Left forelimb (tissue), 1 donor: ENCODE measurements at regions not wholly inside any gene's neighbourhood (a gene's known extent, or its start where the extent isn't known, plus 50 kb on each side); places are given as distances from the start of the nearest gene placed in this dataset.
"Not testable (repeated sequence)": the region's sequence is repeated elsewhere in the genome, so short reads cannot be mapped to it uniquely, and the experiment has no call there.

Source experiments
- DNase-seq: peaks from one replicate; pipeline ENCODE4 v3.0.0-alpha.2; 2018; ENCODE audit warnings: low spot score

DNA sequence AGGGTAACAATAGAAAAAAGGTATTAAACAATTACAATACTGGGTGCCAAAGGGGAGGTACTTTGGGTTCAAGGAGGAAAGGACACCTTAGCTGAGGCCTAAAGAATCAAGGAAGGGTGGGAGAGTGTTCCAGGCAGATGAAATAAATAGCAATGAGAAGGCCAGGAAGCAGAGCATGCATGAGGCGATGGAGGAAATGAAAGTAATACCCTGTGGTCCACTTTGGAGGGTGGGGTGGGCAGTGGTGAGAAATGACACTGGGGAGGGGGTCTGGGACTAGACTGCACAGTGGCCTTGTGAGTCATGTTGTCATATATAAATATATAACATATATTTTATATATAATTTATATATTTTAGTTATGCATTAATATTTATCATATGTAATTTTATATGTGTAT is 55.9 kb downstream of the BHLHE40 start:
- no peak for DNase-seq

DNA sequence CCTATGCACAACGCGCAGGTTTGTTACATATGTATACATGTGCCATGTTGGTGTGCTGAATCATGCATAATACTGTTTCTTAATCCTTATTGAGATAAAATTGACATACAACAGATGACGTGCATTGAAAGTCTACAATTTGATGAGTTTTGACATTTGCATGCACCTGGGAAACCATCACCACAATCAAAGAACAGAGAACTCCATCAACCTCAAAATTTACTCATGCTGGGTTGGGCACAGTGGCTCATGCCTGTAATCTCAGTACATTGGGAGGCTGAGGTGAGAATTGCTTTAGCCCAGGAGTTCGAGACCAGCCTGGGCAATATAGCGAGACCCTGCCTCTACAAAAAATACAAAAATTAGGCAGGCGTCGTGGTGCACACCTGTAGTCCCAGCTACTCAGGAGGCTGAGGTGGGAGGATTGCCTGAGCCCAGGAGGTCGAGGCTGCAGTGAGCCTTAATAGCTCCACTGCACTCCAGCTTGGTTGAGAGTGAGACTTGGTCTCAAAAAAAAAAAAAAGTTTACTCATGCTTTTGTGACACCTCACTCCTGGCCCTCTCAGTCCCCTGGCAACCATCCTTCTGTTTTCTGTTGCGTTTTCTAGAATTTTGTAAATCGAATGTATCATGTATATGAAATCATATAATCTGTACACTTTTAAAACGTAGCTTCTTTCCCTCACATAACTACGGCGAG is 56.6 kb downstream of the BHLHE40 start:
- no peak for DNase-seq

- DNase-seq = no peak
Measured at GRCh38 chr3:5036392-5036766, 57.1 kb downstream of the BHLHE40 start.

DNA sequence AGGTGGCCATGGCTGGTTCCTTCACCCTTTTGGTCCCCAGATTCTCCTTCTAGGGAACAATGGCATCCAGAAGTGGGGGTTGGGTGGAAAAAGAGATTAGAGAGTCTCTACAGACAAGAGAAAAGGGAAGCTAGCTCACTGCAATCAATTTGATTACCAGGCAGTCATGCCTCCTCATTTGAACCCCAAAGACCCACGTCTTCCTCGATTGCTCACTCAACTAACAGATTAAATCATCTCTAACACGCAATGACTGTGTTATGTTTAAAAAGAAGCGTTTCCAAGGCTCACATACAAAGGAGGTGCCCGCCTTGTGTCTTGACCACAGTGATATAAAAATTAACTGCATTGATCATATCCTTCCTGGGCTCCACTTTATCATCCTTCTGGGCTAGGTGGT is 57.6 kb downstream of the BHLHE40 start:
- DNase-seq = no peak

DNA sequence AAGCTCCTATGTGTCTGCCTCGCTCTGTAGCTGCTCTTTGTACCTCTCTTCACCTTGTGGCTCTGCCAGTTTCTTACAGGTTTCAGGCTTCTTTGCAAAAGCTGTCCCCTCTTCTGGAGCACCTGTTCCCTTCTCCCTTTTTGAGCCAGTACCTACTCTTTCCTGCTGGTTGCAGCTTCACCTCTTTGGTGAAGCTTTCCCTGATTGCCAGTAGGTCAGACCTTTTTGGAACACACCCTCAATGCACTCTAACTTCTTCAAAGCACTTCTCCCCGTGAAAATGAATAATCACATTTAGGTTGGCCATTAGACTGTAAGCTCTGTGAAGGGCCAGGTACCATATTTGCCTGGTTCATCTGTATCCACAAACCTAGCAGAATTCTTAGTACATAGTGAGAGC is 60.3 kb downstream of the BHLHE40 start:
- DNase-seq = no peak

GRCh38 chr3:5041315-5041714 is 62.1 kb downstream of the BHLHE40 start:
- no peak for DNase-seq

DNA sequence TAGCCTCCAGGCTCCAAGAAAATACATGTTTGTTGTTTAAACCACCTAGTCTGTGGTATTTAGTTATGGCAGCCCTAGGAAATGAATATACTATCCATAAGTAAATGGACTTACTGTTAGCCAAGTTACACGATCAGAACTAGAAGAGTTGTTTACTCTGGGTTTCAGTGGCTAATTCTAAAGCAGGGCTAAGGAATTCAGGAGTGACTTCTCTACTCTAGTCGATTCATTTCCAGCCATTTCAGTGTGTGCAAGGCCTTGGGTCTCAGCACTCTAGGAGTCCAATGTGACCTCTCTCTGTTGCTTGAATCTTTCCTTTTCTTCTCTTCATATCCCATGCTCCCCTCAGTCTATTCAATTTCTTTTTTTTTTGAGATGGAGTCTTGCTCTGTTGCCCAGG is 66.7 kb downstream of the BHLHE40 start:
- no peak for DNase-seq

GRCh38 chr3:5047764-5048419 is 68.7 kb downstream of the BHLHE40 start:
- no peak for DNase-seq

- DNase-seq = no peak
Measured at GRCh38 chr3:5051772-5052171, 70.3 kb upstream of the ARL8B start.

- DNase-seq = no peak
Measured at GRCh38 chr3:5052247-5052646, 69.8 kb upstream of the ARL8B start.

DNA sequence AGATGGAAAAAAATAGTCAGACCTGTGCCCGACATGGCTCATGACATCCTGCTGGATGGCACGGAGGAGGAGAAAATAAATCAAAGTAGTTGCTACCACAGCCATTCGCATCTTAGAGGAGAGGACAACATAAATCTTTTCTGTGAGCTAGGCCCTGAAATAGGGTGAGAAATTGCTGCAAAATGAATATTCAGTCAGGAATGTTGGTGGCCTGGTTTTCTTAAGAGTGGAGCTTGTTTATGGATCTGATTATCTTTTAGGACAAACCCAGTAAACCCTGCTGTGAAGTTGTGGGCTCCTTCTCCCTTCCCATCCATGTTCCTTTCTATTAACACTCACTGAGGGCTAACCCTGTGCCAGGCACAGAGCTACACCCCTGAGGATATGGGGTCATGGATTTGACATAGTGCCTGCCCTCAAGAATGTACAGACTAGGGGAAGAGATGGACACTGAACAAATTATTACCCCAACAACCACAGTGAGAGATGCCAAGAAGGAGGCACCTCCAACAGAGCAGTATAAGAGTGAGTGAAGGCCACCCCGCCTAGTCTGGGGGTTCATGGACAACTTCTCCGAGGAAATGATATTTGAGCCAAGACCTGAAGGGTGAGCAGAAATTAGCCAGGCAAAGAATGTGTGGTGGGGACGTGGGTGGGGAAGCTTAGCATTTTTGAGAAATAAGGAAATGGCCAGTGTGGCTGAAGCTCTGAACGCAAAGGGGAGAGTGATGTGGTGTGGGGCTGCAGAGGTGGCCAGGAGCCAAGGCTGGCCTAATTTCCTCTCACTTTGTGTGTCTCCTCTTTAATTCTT is 68.9 kb upstream of the ARL8B start:
- no peak for DNase-seq

- DNase-seq = no peak
Measured at GRCh38 chr3:5054098-5054497, 68.0 kb upstream of the ARL8B start.

GRCh38 chr3:5054579-5054978 is 67.5 kb upstream of the ARL8B start:
- DNase-seq = not testable (repeated sequence)

DNA sequence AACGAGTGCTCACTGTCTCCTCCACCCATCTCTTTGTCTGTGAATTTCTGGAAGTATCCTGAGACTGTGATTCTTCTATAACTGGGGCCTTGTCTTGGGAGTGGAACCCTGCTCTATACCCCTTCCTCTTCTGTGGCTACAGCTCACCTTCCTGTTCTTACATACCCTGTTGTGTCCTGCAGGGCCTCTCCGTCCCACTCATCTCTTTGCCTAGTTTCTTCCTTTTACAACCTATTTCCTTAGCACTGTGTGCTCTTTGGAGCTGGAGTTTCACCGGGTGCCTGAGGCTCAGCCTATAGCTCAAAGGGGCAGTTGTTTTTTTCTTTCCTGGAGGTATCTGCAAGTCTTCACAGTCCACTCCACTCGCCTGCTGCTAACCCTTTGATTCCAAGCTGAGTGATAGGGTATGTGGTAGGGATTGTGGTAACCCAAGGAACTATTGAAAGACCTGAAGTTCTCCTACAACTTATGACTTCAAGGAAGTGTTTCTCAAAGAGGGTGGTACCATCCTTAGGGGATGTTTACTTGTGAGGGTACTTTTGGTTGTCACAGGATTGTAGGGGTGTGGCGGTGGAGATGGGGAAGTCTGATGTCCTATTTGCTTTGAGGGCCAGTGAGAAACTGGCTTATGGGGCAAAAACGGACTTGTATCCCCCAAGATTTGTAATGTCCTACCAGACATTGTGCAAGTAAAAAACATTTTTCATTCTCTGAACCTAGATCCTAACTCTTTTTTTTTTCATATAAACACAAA is 66.6 kb upstream of the ARL8B start:
- DNase-seq = no peak

DNA sequence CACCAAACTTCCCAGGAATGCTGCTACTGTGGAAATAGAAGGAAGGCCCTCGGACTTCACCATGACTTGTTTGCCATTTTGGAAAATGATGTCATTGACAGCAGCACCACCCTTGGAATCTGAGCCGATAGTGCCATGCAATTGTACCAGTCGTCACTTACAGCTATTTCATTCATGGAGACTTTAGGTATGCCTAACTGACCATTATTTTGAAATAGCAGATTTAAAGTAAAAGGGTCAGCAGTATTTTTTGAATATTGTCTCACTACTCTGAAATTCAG is 66.0 kb upstream of the ARL8B start:
- DNase-seq = no peak

DNA sequence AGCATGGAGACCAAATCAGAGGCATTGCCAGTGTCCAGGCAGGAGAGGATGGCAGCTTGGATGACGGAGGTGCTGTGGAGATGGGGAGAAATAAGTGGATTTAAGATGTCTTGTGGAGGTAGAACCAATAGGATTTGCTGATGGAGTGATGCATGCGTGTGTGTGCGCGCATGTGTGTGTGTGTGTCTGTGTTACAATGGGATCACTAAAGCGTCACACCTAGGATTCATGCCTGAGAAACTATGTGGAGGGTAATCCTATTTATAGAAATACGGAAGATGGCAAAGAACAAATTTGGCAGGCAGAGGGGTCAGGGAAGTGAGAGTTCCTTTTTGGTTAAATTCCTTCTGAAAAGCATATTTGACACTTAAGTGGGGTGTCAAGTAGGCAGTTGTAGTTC is 64.8 kb upstream of the ARL8B start:
- DNase-seq = no peak

GRCh38 chr3:5057857-5058324 is 64.2 kb upstream of the ARL8B start:
- DNase-seq = peak; percentile 78

DNA sequence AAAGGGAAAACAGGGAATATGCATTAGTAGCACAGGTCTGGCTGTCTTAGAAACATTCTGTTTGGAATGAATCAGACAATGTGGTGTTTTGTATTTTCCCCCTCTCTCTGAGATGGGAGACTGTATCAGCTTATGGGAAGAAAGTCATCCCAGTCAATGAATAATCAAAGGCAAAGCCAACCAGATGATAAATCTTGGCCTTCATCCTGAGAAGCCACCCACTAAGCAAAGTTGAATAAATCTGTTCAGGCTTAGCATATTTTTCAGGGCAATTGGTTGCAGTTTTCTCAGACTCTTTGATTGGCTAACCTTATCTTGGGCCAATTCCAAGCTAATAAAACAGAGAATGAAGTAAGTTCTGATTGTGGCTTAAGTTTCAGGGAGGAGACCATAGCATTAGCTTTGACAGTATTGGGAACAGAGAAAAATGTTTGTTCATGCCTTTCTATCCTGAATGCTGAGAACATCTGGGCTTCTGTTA is 63.6 kb upstream of the ARL8B start:
- DNase-seq = no peak

GRCh38 chr3:5059782-5060181 is 62.3 kb upstream of the ARL8B start:
- DNase-seq = no peak

DNA sequence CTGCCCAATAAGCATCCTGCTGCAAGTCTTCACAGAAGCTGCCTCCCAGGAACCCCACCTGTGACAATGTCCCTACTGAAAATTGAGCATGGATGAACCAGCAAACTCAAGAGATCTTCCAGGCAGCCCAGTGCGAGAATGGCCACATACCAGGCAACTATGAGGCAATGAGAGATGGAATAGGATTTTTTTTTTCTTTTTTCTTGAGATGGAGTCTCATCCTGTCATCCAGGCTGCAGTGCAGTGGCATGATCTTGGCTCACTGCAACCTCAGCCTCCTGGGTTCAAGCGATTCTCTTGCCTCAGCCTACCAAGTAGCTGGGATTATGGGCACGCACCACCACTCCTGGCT is 60.9 kb upstream of the ARL8B start:
- no peak for DNase-seq

DNA sequence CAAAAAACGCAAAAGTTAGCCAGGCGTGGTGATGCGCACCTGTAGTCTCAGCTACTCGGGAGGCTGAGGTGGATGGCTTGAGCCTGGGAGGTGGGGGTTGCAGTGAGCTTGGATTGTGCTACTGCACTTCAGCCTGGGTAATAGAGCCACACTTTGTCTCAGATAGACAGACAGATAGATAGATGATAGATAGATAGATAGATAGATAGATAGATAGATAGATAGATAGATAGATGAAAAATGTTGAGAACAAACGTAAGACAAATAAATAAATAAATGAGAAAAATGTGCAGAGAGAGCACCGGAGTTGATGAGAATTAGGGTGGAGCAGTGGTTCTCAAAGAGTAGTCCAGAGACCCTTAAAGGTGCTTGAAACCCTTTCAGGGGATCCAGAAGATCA is 58.4 kb upstream of the ARL8B start:
- no peak for DNase-seq

- DNase-seq = no peak
Measured at GRCh38 chr3:5068531-5069050, 53.5 kb upstream of the ARL8B start.
